Keratinocyte (primary cell): ENCODE measurements at regions not wholly inside any gene's neighbourhood (a gene's known extent, or its start where the extent isn't known, plus 50 kb on each side); places are given as distances from the start of the nearest gene placed in this dataset.

Experiments
- DNase-seq: peaks from one replicate; pipeline ENCODE4 v3.0.0-alpha.2; 2011; ENCODE audit warnings: low read depth, missing footprints, low spot score
- FAIRE-seq: peaks from 2 replicates; lab custom pipeline; 2011; peaks lifted over from hg19 to GRCh38; lab: Jason Lieb, UNC
- H2AFZ ChIP-seq: 2 replicates; pipeline ENCODE4 v1.6.0; 2012; ENCODE audit warnings: low read length, control low read depth, inconsistent platforms; ENCODE audit not compliant: control insufficient read depth
- H3K27ac ChIP-seq: 2 replicates; pipeline ENCODE4 v1.5.1; 2011; ENCODE audit warnings: low read length; ENCODE audit not compliant: control insufficient read depth, insufficient read depth
- H3K27me3 ChIP-seq: 3 replicates; pipeline ENCODE4 v1.6.0; 2011; ENCODE audit warnings: low read length; ENCODE audit not compliant: control insufficient read depth, insufficient read depth; ENCODE audit errors: extremely low read depth
- H3K36me3 ChIP-seq, 2 experiments: 2 replicates in 1 of 2; 3 replicates in 1 of 2; pipeline ENCODE4 v1.5.1; 2011; ENCODE audit warnings: low read length in 2 of 2, mild to moderate bottlenecking in 1 of 2; ENCODE audit not compliant: control insufficient read depth in 2 of 2, insufficient read depth in 2 of 2; ENCODE audit errors: extremely low read depth in 1 of 2
- H3K4me1 ChIP-seq: 3 replicates; pipeline ENCODE4 v1.5.1; 2011; ENCODE audit warnings: low read length; ENCODE audit not compliant: control insufficient read depth, insufficient read depth; ENCODE audit errors: extremely low read depth
- H3K4me2 ChIP-seq: 3 replicates; pipeline ENCODE4 v1.6.0; 2011; ENCODE audit warnings: low read depth, low read length; ENCODE audit not compliant: control insufficient read depth, insufficient read depth; ENCODE audit errors: extremely low read depth
- H3K4me3 ChIP-seq, 3 experiments: fragments of 200-600 bp in 1 of 3; sonication (generic) in 1 of 3; 2 replicates in 2 of 3; 3 replicates in 1 of 3; pipeline ENCODE4 v1.5.1; 2011 to 2016; ENCODE audit warnings: low read length in 3 of 3, mild to moderate bottlenecking in 3 of 3, control low read depth in 2 of 3, inconsistent platforms in 1 of 3, low read depth in 1 of 3, mixed read lengths in 1 of 3, mixed run types in 1 of 3, moderate library complexity in 1 of 3; ENCODE audit not compliant: control insufficient read depth in 2 of 3, insufficient read depth in 2 of 3; ENCODE audit errors: extremely low read depth in 1 of 3
- H3K79me2 ChIP-seq: 2 replicates; pipeline ENCODE4 v1.6.0; 2012; ENCODE audit warnings: low read length; ENCODE audit not compliant: control insufficient read depth, insufficient read depth
- H3K9ac ChIP-seq: 3 replicates; pipeline ENCODE4 v1.6.0; 2011; ENCODE audit warnings: low read length; ENCODE audit not compliant: control insufficient read depth, insufficient read depth; ENCODE audit errors: extremely low read depth
- H3K9me1 ChIP-seq: 3 replicates; pipeline ENCODE4 v1.6.0; 2011; ENCODE audit warnings: low read length; ENCODE audit not compliant: control insufficient read depth, insufficient read depth; ENCODE audit errors: extremely low read depth
- H3K9me3 ChIP-seq: 2 replicates; pipeline ENCODE4 v1.5.1; 2012; ENCODE audit warnings: low read depth, low read length; ENCODE audit not compliant: control insufficient read depth
- H4K20me1 ChIP-seq: 3 replicates; pipeline ENCODE4 v1.6.0; 2011; ENCODE audit warnings: low read length; ENCODE audit not compliant: control insufficient read depth, insufficient read depth; ENCODE audit errors: extremely low read depth
- CTCF ChIP-seq, 3 experiments: IDR thresholded peaks in 1 of 3; conservative IDR thresholded peaks in 1 of 3; optimal IDR thresholded peaks in 1 of 3; 2 replicates in 2 of 3; 3 replicates in 1 of 3; pipeline versions ENCODE3 to v1.5.1; 2011; ENCODE audit warnings: low read length in 3 of 3, mild to moderate bottlenecking in 3 of 3, moderate library complexity in 2 of 3, control low read depth in 1 of 3, inconsistent platforms in 1 of 3; ENCODE audit not compliant: insufficient read depth in 2 of 3; ENCODE audit errors: extremely low read depth in 1 of 3
- EZH2 ChIP-seq: IDR thresholded peaks from one replicate; pipeline ENCODE4 v1.6.1; 2012; ENCODE audit warnings: inconsistent platforms, mild to moderate bottlenecking, low read length, moderate library complexity
- dilution Hi-C: fragments of 300-500 bp; cut with MboI; formaldehyde crosslinking; loops from one replicate; pipeline ENCODE4 v1.7.0; 2020; ENCODE audit warnings: low sequenced_read_pairs; ENCODE audit not compliant: extremely low pct_ligation_motif_present

- H3K27ac ChIP-seq, result no peak overlapping the region
- H3K9me3 ChIP-seq, result no peaks in the 10 kb centered on the region
- no peaks in the 10 kb centered on the region for H3K79me2 ChIP-seq
- DNase-seq (no peak), FAIRE-seq (no peak)
- H3K9ac ChIP-seq, result no peak overlapping the region
- no peaks in the 10 kb centered on the region for H3K9me1 ChIP-seq
- dilution Hi-C loops, result no loop called here
- H3K4me2 ChIP-seq, result no peak overlapping the region
- H3K27me3 ChIP-seq, result no peaks in the 10 kb centered on the region
- no peak overlapping the region for H3K4me3 ChIP-seq
- H3K36me3 ChIP-seq, result no peaks in the 10 kb centered on the region
- H4K20me1 ChIP-seq, result no peaks in the 10 kb centered on the region
- no peak overlapping the region for H2AFZ ChIP-seq
- no peak for TF ChIP-seq EZH2
- no peak for TF ChIP-seq CTCF (optimal IDR thresholded peaks at IDR 0.05 in 1 of 3, IDR thresholded peaks at IDR 0.05 in 1 of 3, conservative IDR thresholded peaks at IDR 0.05 in 1 of 3; ENCODE audit: extremely low read depth in 1 of 3, insufficient read depth in 2 of 3, low read length in 3 of 3)
- no peaks in the 10 kb centered on the region for H3K4me1 ChIP-seq
These were observed 219.4 kb downstream of the NKX6-1 start for GRCh38 chr4:84279678-84280077.

GRCh38 chr4:84277923-84278322 lies 221.2 kb downstream of the NKX6-1 start:
- no peak overlapping the region for H3K9ac ChIP-seq
- H3K27me3 ChIP-seq, result no peaks in the 10 kb centered on the region
- H4K20me1 ChIP-seq, result no peaks in the 10 kb centered on the region
- no peaks in the 10 kb centered on the region for H3K9me3 ChIP-seq
- H3K27ac ChIP-seq, result no peak overlapping the region
- no peak overlapping the region for H3K4me2 ChIP-seq
- H3K4me3 ChIP-seq, result no peak overlapping the region
- no peaks in the 10 kb centered on the region for H3K36me3 ChIP-seq
- FAIRE-seq (no peak), DNase-seq (no peak)
- no peaks in the 10 kb centered on the region for H3K79me2 ChIP-seq
- no peak for TF ChIP-seq EZH2
- no peak for TF ChIP-seq CTCF (optimal IDR thresholded peaks at IDR 0.05 in 1 of 3, IDR thresholded peaks at IDR 0.05 in 1 of 3, conservative IDR thresholded peaks at IDR 0.05 in 1 of 3; ENCODE audit: extremely low read depth in 1 of 3, insufficient read depth in 2 of 3, low read length in 3 of 3)
- dilution Hi-C loops, result no loop called here
- no peaks in the 10 kb centered on the region for H3K4me1 ChIP-seq
- no peaks in the 10 kb centered on the region for H3K9me1 ChIP-seq
- H2AFZ ChIP-seq, result no peak overlapping the region
